ENCODE measurements at regions not wholly inside any gene's neighbourhood (a gene's known extent, or its start where the extent isn't known, plus 50 kb on each side); places are given as distances from the start of the nearest gene placed in this dataset.
"Not testable (repeated sequence)": the region's sequence is repeated elsewhere in the genome, so short reads cannot be mapped to it uniquely, and the experiment has no call there.

GRCh38 chr1:120233661-120234018, 57.3 kb upstream of the SEC22B start:
- not testable (repeated sequence) for TF ChIP-seq POLR2A, CTCF (IDR thresholded peaks at IDR 0.05)
